ENCODE measurements at regions not wholly inside any gene's neighbourhood (a gene's known extent, or its start where the extent isn't known, plus 50 kb on each side); places are given as distances from the start of the nearest gene placed in this dataset.
"Not testable (repeated sequence)": the region's sequence is repeated elsewhere in the genome, so short reads cannot be mapped to it uniquely, and the experiment has no call there.

DNA sequence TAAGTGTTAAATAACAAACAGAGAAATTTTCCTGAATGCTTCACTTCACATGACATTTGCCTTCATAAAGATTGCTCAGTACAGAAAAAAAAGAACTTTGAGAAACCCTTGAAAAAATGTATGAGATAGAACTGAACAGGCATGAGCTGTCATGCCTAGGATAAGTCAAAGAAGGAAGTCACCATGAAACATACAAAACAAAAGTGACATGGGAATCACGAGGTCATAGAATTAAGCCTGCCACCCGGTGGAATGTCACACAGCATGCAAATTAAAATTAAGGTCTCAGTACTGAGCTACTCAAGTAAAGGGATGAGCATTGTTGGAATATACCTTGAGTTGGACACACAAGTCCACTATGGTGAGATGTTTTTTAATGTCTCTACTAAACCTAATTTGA, 652.5 kb upstream of the NECTIN3 start:
- DNase-seq, result peak; percentile 18

DNA sequence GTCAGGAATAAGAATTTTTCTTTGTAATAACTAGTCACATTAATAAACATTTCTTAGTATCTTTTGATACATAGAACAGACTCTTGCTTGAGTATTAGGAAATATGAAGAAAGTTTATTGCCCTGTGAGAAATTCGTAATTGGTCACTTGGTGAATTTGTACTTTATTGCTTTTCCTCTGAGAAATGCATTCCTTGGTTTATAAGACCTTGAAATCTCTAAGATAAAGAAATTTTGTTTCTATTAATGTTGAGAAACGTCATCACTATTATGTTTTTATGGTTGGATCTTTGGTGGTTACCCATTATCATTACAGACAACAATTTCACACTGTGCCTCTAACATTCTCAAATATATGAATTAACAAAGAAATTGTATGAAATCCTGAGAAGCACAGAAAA, 652.0 kb upstream of the NECTIN3 start:
- no peak for DNase-seq

DNA sequence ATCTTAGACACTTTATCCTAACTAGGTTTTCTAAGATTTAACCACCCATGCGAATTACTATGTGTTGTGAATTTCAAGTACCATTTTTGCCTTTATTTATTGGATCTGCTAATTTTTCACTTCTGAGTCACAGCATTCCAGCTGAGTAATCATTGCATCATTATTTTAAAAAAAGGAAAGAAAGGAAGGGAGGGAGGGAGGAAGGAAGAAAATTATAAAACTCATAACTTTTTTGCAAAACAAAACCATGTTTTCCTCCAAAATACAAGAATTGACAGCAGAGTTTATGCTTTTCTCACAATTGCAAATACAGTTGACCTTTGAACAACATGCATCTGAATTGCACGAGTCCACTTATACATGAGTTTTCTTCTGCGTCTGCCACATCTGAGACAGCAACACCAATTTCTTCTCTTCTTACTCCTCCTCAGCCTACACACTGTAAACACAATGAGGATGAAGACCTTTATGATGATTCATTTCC, 651.4 kb upstream of the NECTIN3 start:
- DNase-seq, result no peak

DNA sequence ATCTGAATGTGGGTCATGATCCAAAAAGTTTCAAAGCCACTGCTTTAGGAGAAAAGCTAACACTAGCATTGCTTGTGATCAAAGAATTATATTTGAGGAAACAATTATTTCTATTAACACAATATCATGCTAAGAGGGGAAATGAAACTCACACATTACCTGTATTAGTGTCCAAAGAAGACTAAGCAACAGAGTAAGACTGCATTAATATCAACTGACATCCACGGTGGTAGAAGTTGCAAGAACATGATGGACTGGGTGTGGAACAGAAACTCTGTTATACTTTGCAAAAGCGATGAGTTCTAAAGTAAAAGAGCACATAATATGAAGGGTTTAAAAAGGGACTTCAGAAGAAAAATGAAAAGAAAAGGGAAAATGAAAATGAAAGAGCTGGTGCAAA, 648.3 kb upstream of the NECTIN3 start:
- DNase-seq, result no peak

DNA sequence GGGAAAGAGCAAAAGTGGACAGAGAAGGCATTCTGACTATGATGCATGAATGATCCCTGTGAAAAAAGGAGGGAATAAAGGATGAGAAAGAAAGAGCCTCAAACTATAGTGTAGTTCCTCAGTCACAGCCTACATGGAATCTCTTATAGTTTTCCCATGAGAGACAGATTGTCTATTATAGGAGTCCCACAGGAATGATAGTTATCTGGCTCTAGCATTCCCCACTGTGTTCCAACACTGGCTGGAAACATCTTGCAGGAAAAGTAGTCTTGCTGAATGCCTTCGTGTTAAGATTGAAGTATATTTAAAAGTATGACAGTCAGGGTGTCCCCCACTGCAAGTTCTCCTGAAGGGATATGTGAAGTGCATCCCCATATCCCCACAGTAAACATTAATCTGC, 641.5 kb upstream of the NECTIN3 start:
- no peak for DNase-seq

DNA sequence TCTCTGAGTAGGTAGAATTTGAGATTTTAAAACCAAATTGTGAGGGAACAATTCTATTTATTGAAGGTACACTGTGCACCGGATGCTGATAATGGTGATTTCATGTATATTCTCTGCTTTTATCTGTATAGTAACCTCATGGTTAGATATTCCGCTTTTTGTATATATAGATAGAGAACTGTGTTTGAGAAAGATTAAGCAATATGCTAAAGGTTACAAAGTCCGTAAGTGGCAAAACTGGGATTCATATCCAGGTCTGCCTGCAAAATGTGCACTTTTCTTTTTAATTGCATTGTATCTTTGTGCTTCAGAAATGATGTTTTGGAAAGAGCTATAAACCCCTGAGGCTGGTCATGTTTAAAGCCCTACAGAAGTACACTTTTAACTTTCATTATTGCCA, 635.4 kb upstream of the NECTIN3 start:
- DNase-seq, result no peak

DNA sequence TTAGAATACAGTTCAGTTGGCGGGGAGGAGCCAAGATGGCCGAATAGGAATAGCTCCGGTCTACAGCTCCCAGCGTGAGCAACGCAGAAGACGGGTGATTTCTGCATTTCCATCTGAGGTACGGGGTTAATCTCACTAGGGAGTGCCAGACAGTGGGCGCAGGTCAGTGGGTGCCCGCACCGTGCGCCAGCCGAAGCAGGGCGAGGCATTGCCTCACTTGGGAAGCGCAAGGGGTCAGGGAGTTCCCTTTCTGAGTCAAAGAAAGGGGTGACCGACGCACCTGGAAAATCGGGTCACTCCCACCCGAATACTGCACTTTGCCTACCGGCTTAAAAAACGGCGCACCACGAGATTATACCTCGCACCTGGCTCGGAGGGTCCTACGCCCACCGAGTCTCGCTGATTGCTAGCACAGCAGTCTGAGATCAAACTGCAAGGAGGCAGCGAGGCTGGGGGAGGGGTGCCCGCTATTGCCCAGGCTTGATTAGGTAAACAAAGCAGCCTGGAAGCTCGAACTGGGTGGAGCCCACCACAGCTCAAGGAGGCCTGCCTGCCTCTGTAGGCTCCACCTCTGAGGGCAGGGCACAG, 631.5 kb upstream of the NECTIN3 start:
- DNase-seq, result not testable (repeated sequence)

DNA sequence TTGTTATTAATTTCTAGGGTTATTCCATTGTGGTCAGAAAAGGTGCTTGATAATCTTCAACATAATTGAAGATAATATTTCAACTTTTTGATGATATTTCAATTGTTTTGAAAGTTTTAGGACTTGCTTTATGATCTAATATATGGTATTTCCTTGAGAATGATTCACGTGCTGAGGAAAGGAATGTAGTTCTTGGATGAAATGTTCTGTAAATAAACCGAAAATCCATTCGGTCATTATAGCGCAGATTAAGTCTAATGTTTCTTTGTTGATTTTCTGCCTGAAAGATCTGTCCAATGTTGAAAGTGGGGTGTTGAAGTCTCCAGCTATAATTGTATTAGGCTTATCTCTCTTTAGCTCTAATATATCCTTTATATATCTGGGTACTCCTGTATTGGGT, 617.5 kb upstream of the NECTIN3 start:
- DNase-seq, result no peak

DNA sequence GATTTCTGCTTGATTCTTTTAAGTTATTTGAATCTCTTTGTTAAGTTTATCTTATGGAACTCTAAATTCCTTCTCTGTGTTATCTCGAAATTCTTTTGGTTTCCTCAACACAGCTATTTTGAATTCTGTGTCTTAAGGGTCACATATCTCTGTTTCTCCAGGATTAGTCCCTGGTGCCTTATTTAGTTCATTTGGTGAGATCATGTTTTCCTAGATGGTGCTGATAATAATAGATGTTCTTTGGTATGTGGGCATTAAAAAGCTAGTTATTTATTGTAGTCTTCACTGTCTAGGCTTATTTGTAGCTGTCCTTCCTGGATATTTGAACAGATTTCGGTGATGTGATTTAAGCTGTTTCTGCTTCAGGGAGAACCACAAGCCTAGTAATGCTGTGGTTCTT, 615.6 kb upstream of the NECTIN3 start:
- no peak for DNase-seq

DNA sequence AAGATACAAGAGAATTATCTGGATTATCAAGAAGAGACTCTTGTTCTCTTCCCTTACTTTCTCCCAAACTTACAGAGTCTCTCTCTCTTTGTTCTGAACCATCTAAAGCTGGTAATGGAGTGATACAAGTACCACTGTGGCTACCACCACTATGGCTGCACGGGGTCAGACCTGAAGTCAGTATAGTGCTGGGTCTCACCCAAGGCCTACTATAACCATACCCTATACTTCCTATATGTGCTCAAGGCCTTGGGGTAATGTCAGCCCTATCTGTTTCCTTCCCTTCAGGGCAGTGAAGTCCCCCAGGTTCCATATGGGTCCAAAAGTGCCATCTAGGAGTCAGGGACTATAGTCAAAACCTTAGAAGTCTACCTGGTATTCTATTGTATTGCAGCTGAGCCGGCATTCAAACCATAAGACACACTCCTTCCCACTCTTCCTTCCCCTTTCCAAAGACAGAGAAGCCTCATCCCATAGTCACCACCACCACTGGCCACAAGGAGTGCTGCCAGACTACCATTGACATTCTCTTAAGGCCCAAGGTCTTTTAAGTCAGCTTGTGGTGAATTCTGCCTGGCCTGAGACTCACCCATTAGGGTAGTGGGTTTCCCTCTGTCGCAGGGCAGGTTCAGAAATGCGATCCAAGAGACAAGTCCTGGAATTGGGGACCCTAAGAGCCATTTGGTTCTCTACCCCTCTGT, 615.0 kb upstream of the NECTIN3 start:
- no peak for DNase-seq

DNA sequence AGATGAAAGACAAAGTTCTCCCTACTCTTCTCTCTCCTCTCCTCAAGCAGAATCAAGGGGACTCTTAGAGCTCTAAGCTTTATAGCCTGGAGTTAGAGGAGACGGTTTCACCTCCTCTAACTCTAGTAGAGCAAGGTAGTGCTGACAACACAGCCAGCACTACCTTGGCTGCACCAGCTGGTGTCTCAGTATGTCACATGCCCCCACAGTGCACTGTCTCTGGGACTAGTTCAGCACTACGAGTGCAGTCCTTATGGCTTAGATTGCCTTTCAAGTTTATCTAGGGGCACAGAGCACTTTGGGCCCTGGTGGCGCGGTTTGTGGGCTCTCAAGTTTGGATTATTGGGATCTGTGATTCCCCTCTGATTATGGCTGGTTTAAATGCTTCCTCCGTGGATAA, 614.1 kb upstream of the NECTIN3 start:
- DNase-seq, result no peak

DNA sequence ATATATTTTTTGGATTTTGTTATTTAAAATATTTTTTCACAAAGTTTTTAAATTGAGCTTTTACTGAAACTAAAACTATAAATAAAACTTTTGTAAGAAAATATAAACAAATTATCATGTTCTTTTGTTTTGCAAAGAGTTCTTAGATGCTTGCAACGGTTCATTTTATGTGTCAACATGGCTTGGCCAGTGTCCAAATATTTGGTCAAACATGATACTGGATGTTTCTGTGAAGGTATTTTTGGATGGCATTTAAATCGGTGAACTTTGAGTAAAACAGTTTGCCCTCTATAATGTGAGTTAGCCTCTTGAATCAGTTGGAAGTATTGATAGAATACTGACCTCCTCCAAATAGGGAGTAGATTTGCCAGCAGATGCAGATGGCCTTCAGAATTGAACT, 612.6 kb upstream of the NECTIN3 start:
- no peak for DNase-seq

DNA sequence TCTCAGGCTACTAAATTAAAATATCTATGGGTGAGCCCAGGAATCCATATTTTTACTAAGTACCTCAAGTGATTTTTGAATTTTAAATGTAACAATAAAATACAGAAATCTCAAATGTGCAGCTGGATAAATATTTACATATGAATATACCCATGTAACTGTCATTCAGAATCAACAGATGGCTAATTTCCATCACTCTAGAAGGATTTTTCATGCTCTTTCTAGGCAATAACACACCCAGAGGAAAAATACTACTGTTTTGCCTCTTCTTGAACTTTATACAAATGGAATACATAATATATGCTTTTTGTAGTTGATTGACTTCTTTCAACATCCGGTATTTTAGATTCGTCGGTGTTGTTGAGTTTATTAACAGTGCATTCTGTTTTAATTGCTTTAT, 601.3 kb upstream of the NECTIN3 start:
- no peak for DNase-seq

DNA sequence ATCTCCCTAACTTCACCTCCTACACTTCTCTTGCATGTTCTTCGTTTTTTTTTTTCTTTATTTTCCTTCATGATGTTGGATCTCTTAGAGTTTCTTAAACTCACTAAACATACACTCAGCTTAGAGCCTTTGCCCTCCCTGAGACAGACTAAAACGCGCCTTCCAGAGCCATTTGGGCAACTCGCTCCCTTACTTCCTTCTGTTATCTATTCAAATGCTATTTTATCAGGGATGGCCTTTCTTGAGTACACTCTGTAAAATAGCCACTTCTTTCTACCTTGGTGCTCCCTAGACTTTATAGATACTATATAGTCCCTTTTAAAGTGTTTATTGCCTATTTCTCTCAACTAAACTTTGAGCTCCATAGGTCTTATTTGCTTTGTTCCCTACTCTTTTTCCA, 598.2 kb upstream of the NECTIN3 start:
- DNase-seq, result no peak

DNA sequence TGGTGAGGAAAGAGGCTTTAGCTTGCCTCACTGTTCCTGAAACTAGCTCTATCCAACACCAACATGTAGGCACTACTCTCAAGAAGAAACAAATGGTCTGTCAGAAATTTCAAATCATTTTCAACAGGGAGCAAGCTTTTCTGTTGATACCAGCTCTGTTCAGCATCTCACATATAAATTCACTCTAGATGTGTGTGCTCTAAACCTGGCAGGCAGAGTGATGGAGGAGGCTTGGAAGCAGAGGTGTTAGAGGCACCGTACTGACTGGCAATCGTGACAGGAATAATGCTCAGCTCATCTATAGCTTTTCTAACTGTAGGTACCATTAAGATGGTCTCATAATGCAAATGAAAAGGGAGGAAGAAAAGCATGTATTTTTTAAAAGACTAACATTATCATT, 597.2 kb upstream of the NECTIN3 start:
- DNase-seq, result no peak

DNA sequence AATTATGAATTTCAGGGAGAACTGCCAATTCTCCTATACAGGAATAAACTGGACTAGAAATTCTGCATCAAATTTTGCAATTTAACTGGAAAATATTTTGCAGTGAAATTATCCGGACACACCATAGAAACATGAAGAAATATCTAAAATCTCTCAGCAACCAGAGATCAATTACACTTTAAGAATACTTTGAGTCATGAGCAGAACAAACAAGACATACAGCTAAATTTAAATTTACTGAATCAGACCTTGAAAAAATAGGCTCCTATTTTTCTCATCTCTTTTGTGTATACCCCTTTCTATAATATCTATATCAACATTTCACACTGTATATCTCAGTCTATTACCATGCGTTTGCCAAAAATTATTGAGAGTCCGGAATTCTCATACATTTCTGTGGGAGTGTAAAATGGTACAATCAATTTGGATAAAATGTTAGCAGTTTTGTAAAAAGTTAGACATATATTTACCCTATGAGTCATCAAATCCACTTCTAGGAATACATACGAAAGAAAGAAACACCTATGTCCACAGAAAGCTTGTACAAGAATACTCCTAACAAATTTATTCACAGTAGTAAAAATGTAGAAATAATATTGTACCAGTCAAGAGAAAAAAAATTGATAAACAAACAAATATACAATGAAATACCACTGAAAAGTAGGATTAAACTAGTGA, 593.1 kb upstream of the NECTIN3 start:
- no peak for DNase-seq

DNA sequence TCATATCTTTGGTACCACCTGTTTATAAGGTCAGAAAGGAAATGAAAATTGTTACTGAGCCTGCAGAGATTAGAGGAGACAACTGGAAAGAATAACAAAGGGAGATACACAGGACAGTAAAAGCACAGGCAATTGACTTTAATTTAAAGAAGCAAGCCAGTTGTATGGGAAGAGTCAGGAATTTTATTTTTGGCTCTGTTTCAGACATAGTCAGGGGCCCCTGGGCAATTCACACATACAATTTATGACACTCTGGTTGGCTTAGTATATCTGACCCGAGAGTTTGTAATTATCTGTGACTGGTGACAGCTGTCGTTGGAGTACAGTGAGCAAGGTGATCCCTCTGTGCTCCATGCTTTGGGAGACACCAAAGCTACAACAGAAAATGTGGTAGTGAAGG, 591.9 kb upstream of the NECTIN3 start:
- peak; percentile 46 for DNase-seq

DNA sequence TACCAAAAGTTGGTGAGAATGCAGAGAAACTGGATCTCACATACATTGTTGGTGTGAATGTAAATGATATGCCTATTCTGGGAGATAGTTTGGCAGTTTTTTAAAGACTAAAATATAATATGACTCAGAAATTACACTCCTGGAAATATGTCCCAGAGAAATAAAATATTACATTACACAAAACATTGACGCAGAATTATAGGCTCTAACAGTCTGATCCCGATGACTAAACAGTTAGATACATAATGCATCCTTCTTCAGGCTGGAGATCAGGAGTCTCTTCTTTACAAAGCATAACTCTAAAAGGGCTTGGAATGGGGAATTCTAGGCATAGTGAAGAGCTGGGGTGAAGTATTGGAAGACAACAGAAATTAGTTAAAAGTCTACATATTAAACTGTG, 586.2 kb upstream of the NECTIN3 start:
- no peak for DNase-seq

DNA sequence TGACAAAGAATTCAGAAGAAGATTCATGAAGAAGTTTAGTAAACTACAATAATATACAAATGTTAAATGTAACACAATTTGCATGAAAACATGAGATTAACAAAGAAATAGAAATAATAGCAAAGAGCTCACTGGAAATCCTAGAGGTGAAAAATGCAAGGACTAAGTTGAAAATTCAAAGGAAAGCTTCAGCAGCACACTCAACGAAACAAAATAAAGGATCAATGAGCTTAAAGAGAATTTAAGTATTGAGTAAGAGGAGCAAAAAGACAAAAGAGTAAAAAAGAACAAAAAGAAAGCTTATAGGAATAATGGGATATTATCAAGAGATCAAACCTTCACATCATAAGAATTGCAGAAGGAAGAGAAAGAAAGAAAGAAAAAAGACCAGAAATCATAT, 583.8 kb upstream of the NECTIN3 start:
- DNase-seq, result no peak

DNA sequence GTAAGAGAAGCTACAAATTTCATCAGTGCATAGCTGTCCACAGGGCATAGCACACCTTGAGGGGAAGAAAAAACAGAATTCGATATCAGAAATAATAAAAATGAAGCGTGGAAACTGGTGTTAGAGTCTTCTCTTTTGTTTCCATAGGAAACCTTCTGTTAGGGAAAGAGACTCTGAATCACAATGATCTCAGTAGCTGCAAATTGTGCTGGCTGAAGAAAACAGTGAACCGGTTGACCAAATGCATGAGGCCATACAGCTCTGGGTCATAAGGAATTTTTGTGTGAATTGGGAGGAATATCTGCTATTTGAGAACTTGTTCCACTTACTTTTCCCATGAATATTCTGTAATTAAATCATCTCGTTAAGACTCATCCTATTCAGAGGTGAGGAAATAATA, 580.2 kb upstream of the NECTIN3 start:
- DNase-seq, result no peak

DNA sequence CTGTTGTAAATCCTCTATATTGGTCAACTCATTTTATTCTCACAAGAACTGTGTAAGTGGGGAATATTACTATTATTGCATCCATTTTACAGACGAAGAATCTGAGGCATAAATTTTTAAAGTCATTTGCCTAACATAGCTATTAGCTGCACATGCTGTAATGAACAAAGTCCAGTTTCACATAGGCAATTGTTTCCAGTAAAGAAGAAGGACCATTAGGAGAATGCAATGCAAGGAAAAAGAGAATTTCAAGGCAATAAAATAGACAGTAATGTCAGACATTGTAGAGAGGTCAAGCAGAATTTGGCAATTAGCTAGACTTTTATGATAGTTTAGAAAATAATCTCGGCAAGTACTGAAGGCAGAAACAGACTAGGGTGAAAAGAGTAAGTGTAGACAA, 578.7 kb upstream of the NECTIN3 start:
- no peak for DNase-seq

DNA sequence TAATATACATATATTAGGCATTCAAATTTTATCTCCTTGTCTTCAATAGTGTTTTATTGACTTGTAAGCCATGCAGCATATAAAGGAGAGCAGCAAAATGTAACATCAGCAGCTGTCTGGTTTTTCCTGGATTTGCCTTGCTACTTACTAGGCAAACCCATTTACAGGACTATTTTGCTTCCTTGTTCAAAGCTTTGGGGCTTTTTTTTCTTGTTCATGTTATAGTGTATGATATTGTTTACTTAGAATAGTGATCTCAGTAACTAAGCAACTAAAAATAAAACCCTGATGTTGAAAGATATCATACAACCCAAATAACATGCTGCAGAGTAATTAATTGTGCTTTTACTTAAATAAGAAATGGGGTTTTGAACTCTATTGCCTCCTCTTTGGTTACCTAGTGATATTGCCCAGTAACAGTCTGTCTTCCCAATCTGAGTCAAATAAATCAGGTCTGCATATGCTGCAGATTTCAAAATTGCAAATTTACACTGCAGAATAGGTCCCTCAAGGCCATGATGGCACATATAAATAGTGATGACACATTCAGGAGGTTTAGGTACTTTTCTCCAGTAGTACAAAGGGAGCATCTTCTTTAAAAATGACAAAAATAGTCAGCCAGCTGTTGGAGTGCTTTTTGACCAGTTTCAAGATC, 578.1 kb upstream of the NECTIN3 start:
- DNase-seq, result no peak

DNA sequence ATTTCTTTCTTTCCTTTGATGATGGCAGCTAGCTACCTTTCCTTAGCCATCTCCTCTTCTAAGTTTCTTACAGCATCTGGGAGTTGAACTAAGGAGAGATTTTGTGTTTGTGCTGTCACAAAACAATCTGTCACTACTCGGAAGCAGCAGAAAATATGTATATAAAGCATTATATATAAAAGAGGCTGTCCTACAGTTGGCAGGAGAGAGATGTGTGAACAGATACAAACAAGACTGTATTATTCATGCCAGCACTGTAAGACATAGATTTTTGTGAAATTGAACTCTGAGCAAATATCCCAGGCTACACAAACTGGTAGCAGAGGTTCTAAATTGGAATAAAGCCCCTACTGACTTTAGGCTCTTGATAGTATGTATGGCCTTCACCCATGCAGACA, 577.5 kb upstream of the NECTIN3 start:
- no peak for DNase-seq

DNA sequence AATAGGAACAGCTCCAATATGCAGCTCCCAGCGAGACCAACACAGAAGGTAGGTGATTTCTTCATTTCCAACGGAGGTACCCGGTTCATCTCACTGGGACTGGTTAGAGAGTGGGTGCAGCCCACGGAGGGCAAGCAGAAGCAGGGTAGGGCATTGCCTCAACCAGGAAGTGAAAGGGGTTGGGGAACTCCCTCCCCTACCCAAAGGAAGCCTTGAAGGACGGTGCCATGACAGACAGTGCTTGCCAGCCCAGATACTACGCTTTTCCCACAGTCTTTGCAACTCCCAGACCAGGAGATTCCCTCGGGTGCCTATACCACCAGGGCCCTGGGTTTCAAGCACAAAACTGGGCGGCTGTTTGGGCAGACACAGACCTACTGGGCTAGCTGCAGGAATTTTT, 576.9 kb upstream of the NECTIN3 start:
- DNase-seq, result no peak

Data from NCI-H524 treated with DMSO at 0.1 percent for 48 hours (cell line).